ENCODE measurements at regions not wholly inside any gene's neighbourhood (a gene's known extent, or its start where the extent isn't known, plus 50 kb on each side); places are given as distances from the start of the nearest gene placed in this dataset.

- Histone ChIP-seq H3K36me3 (replicated peaks; ENCODE audit: insufficient read depth, low read length) (no peaks in the 10 kb centered on the region), H3K27me3 (replicated peaks; ENCODE audit: insufficient read depth, low read length) (peaks cover 72% of the 10 kb centered on the region), H3K4me2 (ENCODE audit: low read depth, low read length) (no peak overlapping the region), H3K9me2 (replicated peaks; ENCODE audit: insufficient read depth, low read length) (no peaks in the 10 kb centered on the region), H3K27ac (ENCODE audit: low read length) (no peak overlapping the region), H3K79me2 (ENCODE audit: low read length) (no peaks in the 10 kb centered on the region), H4K20me1 (ENCODE audit: insufficient read depth, low read length) (no peaks in the 10 kb centered on the region), H3K9me3 (replicated peaks; ENCODE audit: insufficient read depth, low read length) (no peaks in the 10 kb centered on the region), H3K4me3 (ENCODE audit: low read length) (no peak overlapping the region), H3K4me1 (ENCODE audit: low read length) (peaks cover 14% of the 10 kb centered on the region), H3F3A (ENCODE audit: insufficient read depth, low read length) (0 out of 2 replicates have a peak, but pooled peaks cover 3% of the 10 kb centered on the region), H2AFZ (ENCODE audit: low read length) (no peak overlapping the region), H3K9ac (ENCODE audit: low read length) (no peak overlapping the region)
- no peak for DNase-seq
- TF ChIP-seq EZH2phosphoT487 (IDR thresholded peaks at IDR 0.05; ENCODE audit: low read length), result no peak
- no peak for TF ChIP-seq EZH2 (optimal IDR thresholded peaks at IDR 0.05; ENCODE audit: low read depth, low read length)
- no peak for TF ChIP-seq CTCF (IDR thresholded peaks at IDR 0.05; ENCODE audit: low read length)
These were observed 650.5 kb upstream of the ID2 start for GRCh38 chr2:8031370-8031769.

- Histone ChIP-seq H3K4me1 (ENCODE audit: low read length) (peaks cover 14% of the 10 kb centered on the region), H2AFZ (ENCODE audit: low read length) (no peak overlapping the region), H3K79me2 (ENCODE audit: low read length) (no peaks in the 10 kb centered on the region), H3K9ac (ENCODE audit: low read length) (no peak overlapping the region), H3K9me2 (replicated peaks; ENCODE audit: insufficient read depth, low read length) (no peaks in the 10 kb centered on the region), H4K20me1 (ENCODE audit: insufficient read depth, low read length) (no peaks in the 10 kb centered on the region), H3K4me3 (ENCODE audit: low read length) (no peak overlapping the region), H3K4me2 (ENCODE audit: low read depth, low read length) (no peak overlapping the region), H3K27ac (ENCODE audit: low read length) (no peak overlapping the region), H3K27me3 (replicated peaks; ENCODE audit: insufficient read depth, low read length) (peaks cover 62% of the 10 kb centered on the region), H3K36me3 (replicated peaks; ENCODE audit: insufficient read depth, low read length) (no peaks in the 10 kb centered on the region), H3F3A (ENCODE audit: insufficient read depth, low read length) (0 out of 2 replicates have a peak, but pooled peaks cover 3% of the 10 kb centered on the region), H3K9me3 (replicated peaks; ENCODE audit: insufficient read depth, low read length) (no peaks in the 10 kb centered on the region)
- DNase-seq, result no peak
- TF ChIP-seq EZH2phosphoT487 (IDR thresholded peaks at IDR 0.05; ENCODE audit: low read length) (no peak), CTCF (IDR thresholded peaks at IDR 0.05; ENCODE audit: low read length) (no peak), EZH2 (optimal IDR thresholded peaks at IDR 0.05; ENCODE audit: low read depth, low read length) (no peak)
These were observed 648.2 kb upstream of the ID2 start for GRCh38 chr2:8033546-8034096.

GRCh38 chr2:8036366-8036765, 645.5 kb upstream of the ID2 start:
- DNase-seq, result no peak
- H3K36me3 ChIP-seq (replicated peaks; ENCODE audit: insufficient read depth, low read length), result no peaks in the 10 kb centered on the region
- TF ChIP-seq EZH2phosphoT487 (IDR thresholded peaks at IDR 0.05; ENCODE audit: low read length), result no peak
- no peak for TF ChIP-seq EZH2 (optimal IDR thresholded peaks at IDR 0.05; ENCODE audit: low read depth, low read length)
- no peak for TF ChIP-seq CTCF (IDR thresholded peaks at IDR 0.05; ENCODE audit: low read length)

More at GRCh38 chr2:8036366-8036765, 645.5 kb upstream of the ID2 start:
- Histone ChIP-seq H3K27me3 (replicated peaks; ENCODE audit: insufficient read depth, low read length) (peaks cover 36% of the 10 kb centered on the region), H4K20me1 (ENCODE audit: insufficient read depth, low read length) (no peaks in the 10 kb centered on the region), H3K27ac (ENCODE audit: low read length) (no peak overlapping the region), H3K79me2 (ENCODE audit: low read length) (no peaks in the 10 kb centered on the region), H3K4me2 (ENCODE audit: low read depth, low read length) (no peak overlapping the region), H3K9me2 (replicated peaks; ENCODE audit: insufficient read depth, low read length) (no peaks in the 10 kb centered on the region), H2AFZ (ENCODE audit: low read length) (no peak overlapping the region), H3K9me3 (replicated peaks; ENCODE audit: insufficient read depth, low read length) (no peaks in the 10 kb centered on the region), H3K9ac (ENCODE audit: low read length) (no peak overlapping the region), H3F3A (ENCODE audit: insufficient read depth, low read length) (no peaks in the 10 kb centered on the region), H3K4me1 (ENCODE audit: low read length) (peaks cover 7% of the 10 kb centered on the region), H3K4me3 (ENCODE audit: low read length) (no peak overlapping the region)
